ENCODE measurements at regions not wholly inside any gene's neighbourhood (a gene's known extent, or its start where the extent isn't known, plus 50 kb on each side); places are given as distances from the start of the nearest gene placed in this dataset.

DNA sequence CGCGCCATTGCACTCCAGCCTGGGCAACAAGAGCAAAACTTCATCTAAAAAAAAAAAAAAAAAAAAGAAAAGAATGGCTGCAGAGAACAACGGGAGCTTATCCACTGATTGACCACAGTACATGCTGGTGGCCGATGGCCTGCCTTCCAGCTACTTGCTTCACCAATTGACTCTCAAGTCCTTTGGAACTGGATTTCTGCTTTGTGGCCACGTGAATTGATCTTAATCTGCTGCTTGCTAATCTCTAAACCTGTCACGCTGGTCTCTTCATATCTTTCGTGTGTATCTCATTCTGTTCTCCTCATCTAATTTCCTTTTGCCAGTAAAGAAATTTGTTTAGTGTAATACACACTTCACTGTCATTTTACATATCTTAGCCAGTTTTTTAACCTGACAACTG is 512.5 kb upstream of the CNTNAP5 start:
- WGBS, 3 donors: 83 to 91% (median 84%) methylated on average over 7 of the region's 7 CpGs
- Histone ChIP-seq H3K27ac (no peak overlapping the region), H3K9me3 (no peaks in the 10 kb centered on the region), H3K4me3 (no peak overlapping the region), H3K36me3 (no peaks in the 10 kb centered on the region), H3K4me1 (ENCODE audit: insufficient read depth) (no peaks in the 10 kb centered on the region), H3K27me3 (no peaks in the 10 kb centered on the region)
- TF ChIP-seq EP300 (IDR thresholded peaks at IDR 0.05) (no peak), POLR2A (IDR thresholded peaks at IDR 0.05) (no peak)
- TF ChIP-seq, protein P1, sequence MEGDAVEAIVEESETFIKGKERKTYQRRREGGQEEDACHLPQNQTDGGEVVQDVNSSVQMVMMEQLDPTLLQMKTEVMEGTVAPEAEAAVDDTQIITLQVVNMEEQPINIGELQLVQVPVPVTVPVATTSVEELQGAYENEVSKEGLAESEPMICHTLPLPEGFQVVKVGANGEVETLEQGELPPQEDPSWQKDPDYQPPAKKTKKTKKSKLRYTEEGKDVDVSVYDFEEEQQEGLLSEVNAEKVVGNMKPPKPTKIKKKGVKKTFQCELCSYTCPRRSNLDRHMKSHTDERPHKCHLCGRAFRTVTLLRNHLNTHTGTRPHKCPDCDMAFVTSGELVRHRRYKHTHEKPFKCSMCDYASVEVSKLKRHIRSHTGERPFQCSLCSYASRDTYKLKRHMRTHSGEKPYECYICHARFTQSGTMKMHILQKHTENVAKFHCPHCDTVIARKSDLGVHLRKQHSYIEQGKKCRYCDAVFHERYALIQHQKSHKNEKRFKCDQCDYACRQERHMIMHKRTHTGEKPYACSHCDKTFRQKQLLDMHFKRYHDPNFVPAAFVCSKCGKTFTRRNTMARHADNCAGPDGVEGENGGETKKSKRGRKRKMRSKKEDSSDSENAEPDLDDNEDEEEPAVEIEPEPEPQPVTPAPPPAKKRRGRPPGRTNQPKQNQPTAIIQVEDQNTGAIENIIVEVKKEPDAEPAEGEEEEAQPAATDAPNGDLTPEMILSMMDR (IDR thresholded peaks at IDR 0.05): no peak
- no peak for DNase-seq
- intact Hi-C loops (cut with DNase I): no loop called here

- intact Hi-C loops (cut with DNase I): no loop called here
Observed at GRCh38 chr2:123513351-123513750, 511.7 kb upstream of the CNTNAP5 start.

DNA sequence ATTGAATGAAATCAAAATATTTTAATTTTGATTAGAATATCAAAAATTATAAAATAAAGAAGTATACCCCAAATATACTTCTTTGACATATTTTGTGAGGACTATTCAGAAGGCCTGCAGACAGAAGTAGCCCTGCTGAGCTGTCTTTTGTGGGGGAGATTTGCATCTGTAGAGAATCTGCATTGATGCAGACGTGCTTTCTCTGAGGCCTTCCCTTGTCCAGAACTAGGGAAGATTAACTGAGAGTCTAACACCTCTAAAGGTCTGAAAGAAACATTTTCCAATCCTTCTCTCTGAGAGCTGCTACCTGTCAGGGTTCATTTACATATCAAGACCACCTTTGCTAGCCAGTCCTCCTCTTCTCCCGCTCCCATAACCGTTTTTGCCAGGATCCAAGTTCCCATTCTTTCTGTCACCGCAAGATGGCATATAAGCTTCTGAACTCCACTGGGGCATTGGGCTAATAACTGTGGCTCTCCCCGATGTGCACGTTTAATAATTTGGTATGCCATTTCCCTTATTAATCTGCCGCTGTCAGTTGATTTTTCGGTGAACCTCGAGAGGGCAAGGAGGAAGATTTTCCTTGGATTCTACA is 510.4 kb upstream of the CNTNAP5 start:
- H3K9me3 ChIP-seq: no peaks in the 10 kb centered on the region
- H3K27ac ChIP-seq: no peak overlapping the region
- no peaks in the 10 kb centered on the region for H3K36me3 ChIP-seq
- 69 to 80% (median 76%) methylated on average over 9 of the region's 9 CpGs for WGBS, 3 donors
- intact Hi-C loops (cut with DNase I): no loop called here
- H3K4me1 ChIP-seq (ENCODE audit: insufficient read depth): no peaks in the 10 kb centered on the region
- no peaks in the 10 kb centered on the region for H3K27me3 ChIP-seq
- no peak for DNase-seq
- H3K4me3 ChIP-seq: no peak overlapping the region
- TF ChIP-seq POLR2A (IDR thresholded peaks at IDR 0.05): no peak
- no peak for TF ChIP-seq EP300 (IDR thresholded peaks at IDR 0.05)
- TF ChIP-seq, protein P1 (IDR thresholded peaks at IDR 0.05): no peak

More at GRCh38 chr2:123513351-123513750, 511.7 kb upstream of the CNTNAP5 start:
- no peak overlapping the region for H3K27ac ChIP-seq
- TF ChIP-seq, protein P1 (IDR thresholded peaks at IDR 0.05): no peak
- TF ChIP-seq EP300 (IDR thresholded peaks at IDR 0.05) (no peak), POLR2A (IDR thresholded peaks at IDR 0.05) (no peak)
- WGBS, 3 donors: 20 to 32% (median 26%) methylated on average over 1 of the region's 1 CpG
- H3K9me3 ChIP-seq: no peaks in the 10 kb centered on the region
- H3K27me3 ChIP-seq: no peaks in the 10 kb centered on the region
- no peaks in the 10 kb centered on the region for H3K4me1 ChIP-seq (ENCODE audit: insufficient read depth)
- H3K36me3 ChIP-seq: no peaks in the 10 kb centered on the region
- DNase-seq: no peak
- H3K4me3 ChIP-seq: no peak overlapping the region

DNA sequence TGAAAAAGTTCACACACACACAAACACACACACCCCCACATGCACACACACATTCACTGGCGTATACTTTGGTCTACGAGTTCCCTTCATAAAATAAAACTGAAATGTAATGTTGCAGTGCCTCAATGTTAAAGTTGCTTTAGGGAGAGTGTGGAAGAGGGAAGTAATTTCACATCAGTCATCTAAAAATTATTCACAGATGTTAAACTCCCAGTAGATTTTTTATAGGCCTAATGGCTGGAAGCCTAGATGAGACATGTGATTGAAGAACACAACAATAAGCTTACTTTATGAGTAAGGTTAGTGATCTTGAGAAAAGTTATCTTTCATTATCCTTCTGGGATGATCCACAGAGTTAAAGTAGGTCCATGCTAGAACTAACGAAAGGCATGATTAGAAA is 506.7 kb upstream of the CNTNAP5 start:
- H3K27ac ChIP-seq: no peak overlapping the region
- DNase-seq: no peak
- H3K36me3 ChIP-seq: no peaks in the 10 kb centered on the region
- no peak overlapping the region for H3K4me3 ChIP-seq
- 69 to 80% (median 78%) methylated on average over 3 of the region's 3 CpGs for WGBS, 3 donors
- intact Hi-C loops (cut with DNase I): no loop called here
- no peaks in the 10 kb centered on the region for H3K4me1 ChIP-seq (ENCODE audit: insufficient read depth)
- no peaks in the 10 kb centered on the region for H3K9me3 ChIP-seq
- no peaks in the 10 kb centered on the region for H3K27me3 ChIP-seq
- TF ChIP-seq, protein P1 (IDR thresholded peaks at IDR 0.05): no peak
- TF ChIP-seq EP300 (IDR thresholded peaks at IDR 0.05) (no peak), POLR2A (IDR thresholded peaks at IDR 0.05) (no peak)

Measured in ovary (tissue), 7 donors.